HG03469 (cell line): ENCODE measurements at regions not wholly inside any gene's neighbourhood (a gene's known extent, or its start where the extent isn't known, plus 50 kb on each side); places are given as distances from the start of the nearest gene placed in this dataset.
"Not testable (repeated sequence)": the region's sequence is repeated elsewhere in the genome, so short reads cannot be mapped to it uniquely, and the experiment has no call there.

Source experiments
- ATAC-seq: cut with Tn5 transposase; IDR thresholded peaks from one replicate; pipeline ENCODE4 v1.9.1; 2021; ENCODE audit warnings: mild to moderate bottlenecking, moderate library complexity, moderate number of reproducible peaks; ENCODE audit not compliant: unreplicated experiment

DNA sequence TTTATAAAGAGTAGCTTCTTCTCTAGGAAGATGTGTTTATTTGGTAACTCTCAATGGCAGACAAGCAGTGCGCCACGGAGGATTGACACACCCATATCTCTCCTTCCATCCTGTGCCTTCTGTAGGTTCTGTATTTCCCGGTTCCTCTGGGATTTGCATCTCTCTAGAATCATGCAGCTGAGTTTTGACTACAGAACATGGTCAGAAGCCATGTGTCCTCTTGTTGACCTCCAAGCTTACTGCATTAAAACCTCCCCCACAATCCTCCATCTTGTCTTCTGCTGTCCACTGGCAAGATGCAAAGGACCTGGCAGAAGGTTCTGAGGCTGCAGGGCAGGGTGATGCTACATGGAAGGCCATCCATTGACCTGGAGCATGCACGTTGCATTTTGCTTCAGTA lies 482.0 kb downstream of the DMRT2 start:
- ATAC-seq, result no peak

DNA sequence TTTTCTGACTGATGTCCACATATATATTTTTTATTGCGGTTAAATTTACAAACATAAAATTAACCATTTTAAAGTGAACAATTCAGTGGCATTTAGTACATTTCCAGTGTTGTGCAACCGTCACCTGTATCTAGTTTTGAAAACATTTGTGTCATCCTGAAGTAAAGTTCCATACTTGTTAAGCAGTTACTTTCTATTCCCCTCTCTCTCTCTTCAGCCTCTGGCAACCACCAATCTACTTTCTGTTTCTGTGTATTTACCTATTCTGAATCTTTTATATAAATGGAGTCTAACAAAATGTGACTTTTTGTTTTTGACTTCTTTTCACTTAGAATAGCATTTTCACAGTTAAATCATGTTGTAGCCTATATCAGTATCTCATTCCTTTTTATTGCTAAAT lies 480.1 kb upstream of the SMARCA2 start:
- ATAC-seq, result no peak

- ATAC-seq, result no peak
These were observed 479.5 kb upstream of the SMARCA2 start for GRCh38 chr9:1535599-1535998.

DNA sequence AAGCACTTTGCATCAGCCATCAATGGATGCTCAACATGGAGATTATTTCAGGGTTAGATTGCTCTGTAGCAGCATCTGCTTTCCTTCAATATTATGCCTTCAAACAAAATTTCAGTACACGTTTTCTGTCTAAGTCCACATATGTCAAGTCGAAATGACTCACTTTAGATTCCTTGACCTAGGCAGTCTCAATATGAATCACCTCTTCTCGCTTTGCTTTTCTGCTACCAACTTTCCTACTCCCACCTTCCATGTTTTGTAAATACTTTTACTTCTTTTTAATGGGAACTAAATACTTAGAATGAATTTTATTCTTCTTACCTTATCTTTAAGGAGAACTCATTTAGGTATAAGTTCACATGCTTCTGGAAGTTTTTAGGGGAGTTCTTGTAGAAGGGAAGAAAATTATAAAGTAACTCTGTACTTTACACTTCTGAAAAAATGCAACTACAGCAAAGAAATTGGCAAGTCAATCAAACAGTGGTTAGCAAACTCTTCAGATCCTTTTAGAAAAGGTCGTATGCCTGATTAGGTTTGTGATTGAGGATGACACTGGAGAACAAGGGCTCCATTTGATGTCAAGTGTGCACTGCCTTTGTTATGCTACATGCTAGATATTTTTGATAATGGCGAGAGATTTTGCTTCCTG lies 478.5 kb upstream of the SMARCA2 start:
- peak; percentile 72 for ATAC-seq

GRCh38 chr9:1538301-1538700 lies 476.8 kb upstream of the SMARCA2 start:
- ATAC-seq, result no peak

DNA sequence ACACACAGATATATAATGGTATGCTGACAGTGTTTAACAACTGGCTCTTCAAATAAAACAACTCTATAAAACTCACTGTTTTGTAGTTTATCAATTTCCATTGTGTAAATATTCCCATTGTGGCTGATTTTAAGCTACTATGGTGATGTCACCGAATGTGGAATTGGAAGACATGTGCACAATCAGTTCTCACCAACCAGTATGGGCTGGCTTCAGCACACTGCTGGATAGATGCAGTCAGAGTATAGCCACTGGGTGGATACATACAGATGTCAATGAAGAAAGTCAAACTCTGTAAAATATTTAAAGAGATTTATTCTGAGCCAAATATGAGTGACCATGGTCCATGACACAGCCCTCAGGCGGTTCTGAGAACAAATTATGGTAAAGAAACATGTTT lies 475.9 kb upstream of the SMARCA2 start:
- no peak for ATAC-seq

DNA sequence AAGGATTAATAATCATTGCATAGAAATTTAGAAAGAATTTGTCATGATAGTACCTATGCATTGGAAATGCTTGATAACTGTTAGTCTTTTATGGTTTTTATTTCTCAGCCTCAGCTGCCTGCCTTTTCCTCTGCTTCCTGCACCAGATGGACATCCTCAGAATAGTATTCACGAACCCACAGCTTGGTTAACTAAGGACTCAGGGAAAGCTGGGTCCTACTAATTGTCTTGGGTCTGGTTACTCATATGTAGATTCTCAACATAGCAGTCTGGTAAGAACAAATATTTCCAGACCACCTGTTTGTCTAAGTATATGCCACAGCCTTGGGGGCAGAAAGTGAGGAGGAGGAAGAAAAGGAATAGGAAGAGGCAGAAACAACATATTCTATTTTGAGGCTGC lies 464.5 kb upstream of the SMARCA2 start:
- no peak for ATAC-seq

DNA sequence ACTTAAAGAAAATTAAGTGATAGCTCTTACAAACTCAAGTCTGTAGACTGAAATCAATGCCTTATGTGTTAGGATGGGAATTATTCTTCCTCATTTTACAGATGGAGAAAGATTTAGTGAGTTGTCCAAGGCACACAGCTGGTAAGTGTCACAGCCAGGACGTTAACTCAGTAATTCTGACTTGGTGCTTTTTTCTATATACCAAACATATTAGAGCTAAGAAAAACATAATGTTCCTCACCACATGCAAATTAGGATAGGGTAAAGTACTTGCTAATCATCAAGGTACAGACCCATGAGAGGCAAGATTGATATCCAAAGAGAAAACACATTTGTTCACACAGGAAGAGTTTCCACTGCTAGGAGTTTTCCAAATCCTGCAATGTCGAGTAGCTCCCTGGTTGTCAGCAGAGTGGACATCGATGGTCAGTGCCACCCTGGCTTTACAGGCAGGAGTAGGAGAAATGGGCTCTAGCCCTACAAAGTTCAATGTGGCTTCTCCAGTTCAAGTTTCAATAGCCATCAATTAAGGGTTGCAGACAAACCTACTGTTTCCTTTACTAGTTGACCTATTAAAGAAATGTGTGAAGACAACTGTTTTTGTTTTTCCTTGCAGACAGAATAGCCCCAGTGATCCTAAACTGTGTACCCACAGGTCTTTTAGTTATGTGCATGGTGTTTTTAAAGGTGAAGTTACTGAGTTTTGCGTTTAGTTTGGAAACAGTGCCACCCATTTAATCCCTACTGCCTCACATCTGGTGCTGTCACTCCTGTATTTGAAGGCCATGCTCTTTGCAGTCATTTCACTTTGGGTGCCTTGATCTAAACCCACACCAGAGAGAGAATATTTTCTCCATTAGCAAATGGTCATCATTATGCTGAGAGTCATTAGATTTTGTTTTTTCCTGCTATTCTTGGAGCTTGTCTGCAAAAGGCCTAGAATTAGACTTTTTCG lies 460.8 kb upstream of the SMARCA2 start:
- no peak for ATAC-seq

DNA sequence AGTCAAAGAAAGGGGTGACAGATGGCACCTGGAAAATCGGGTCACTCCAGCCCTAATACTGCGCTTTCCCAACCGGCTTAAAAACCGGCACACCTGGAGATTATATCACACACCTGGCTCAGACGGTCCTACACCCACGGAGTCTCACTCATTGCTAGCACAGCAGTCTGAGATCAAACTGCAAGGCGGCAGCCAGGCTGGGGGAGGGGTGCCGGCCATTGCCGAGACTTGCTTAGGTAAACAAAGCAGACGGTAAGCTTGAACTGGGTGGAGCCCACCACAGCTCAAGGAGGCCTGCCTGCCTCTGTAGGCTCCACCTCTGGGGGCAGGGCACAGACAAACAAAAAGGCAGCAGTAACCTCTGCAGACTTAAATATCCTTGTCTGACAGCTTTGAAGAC lies 456.5 kb upstream of the SMARCA2 start:
- ATAC-seq, result not testable (repeated sequence)

GRCh38 chr9:1575939-1576338 lies 439.2 kb upstream of the SMARCA2 start:
- no peak for ATAC-seq

DNA sequence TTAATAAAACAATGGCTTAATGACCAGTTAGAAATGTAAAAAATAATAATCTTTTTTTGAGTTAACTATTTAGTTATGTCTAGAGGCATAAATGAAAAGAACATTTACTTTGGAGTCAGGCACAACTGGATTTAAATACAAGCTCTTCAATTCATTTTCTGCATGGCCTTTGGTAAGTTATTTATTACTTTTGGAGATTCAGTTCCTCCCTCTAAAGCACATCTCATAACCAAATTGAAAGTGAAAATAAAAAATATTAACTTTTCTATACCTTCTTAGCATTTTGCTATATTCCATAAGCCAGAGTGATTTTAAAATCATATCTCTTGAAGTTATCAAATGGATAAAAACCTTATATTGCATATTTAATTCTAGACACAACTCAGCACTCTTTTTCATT lies 434.9 kb upstream of the SMARCA2 start:
- no peak for ATAC-seq

- no peak for ATAC-seq
These were observed 433.2 kb upstream of the SMARCA2 start for GRCh38 chr9:1581926-1582325.

- ATAC-seq, result no peak
These were observed 423.8 kb upstream of the SMARCA2 start for GRCh38 chr9:1591310-1591709.

DNA sequence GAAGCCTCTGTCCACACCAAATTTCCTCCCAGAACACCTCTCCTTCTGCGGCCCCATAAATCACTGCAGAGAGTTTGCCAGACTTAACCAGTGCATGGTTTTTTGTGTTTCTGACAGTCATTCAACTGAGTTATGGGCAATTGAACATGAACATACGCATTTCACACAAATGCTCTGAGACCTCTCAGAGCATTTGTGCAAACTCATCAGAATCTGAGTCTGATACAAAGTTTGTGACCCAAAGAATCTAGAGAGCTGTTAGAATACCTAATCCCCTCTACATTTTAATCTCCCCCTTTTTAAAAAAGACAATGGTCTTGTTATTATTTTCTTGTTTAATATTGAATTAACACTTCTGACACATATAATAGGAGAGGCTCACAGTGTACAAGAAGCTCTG lies 416.9 kb upstream of the SMARCA2 start:
- ATAC-seq, result no peak

GRCh38 chr9:1599961-1600360 lies 415.2 kb upstream of the SMARCA2 start:
- ATAC-seq, result no peak

DNA sequence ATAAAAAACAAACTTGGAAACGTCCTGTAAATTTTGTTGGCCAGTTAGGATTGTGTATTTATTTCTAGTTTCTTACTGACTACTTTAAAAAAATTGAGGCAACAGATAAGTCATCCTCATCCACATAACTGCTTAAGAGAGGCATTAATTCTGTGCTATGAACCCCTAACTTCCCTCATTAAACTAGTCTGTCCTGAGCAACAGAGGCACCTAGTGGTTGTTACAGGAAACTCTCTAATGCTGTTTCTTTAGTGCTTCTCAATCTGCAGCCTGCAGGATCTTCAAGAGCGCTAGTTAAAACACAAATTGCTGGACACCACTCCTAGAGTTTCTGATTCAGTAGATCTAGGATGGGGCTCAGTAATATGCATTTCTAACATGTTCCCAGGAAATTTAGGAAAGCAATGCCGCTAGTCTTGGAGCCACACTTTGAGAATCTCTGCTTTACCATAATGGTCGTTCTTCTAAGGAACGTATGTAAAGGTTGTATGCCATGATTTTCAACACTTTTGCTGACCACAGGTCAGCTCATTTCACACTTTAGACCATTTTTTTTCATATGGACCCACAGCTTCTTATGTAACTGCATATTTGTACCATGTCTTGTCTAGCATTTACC lies 410.1 kb upstream of the SMARCA2 start:
- ATAC-seq, result peak; percentile 71

GRCh38 chr9:1606253-1606652 lies 408.9 kb upstream of the SMARCA2 start:
- ATAC-seq, result no peak

DNA sequence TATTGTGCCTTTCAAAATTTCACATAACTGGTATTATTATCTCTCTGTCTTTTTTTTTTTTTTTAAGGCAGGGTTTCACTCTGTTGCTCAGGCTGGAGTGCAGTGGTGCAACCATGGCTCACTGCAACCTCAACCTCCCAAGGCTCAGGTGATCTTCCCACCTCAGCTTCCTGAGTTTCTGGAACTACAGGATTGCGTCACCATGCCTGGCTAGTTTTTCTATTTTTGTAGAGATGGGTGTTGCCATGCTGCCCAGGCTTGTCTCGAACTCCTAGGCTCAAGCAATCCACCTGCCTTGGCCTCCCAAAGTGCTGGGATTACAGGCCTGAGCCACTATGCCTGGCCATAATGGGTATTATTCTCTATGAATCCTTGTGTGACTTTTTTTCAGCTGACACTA lies 402.3 kb upstream of the SMARCA2 start:
- no peak for ATAC-seq

GRCh38 chr9:1617419-1617818 lies 397.7 kb upstream of the SMARCA2 start:
- ATAC-seq, result no peak

DNA sequence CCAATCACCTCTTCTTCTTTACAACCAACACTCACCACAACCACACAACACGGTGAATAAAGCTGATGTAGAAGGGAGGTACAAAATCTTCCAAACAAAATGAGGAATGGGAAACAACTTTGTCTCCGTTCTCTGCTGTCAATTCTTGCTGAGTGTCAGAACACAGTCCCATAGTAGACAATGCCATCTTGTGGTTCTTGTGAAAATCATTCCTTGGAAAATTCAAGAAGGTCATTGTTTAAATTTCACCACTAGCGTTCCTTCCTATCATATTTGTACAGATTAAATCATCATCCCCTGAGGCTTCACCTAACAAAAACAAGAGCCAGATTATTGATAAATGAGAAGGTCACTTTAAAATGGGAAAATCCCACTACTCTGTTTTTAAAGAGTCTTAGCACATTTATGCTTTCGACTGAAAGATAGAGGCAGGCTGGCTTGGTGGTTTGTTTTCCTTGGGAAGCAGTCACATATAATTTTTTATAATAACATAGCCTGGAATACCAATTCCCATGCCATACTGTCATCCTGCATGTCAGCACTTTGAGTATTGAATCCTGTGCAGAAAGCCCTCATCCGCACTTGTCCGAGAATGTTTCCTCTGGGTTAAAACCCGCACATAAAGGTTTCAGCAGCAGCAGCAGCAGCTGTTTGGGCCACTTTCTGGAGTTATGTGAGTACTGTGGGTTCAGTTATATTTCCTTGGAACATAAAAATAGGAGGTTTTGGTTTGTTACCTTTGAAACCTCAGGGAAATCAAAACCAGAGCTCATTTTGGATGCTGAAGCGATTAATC lies 395.0 kb upstream of the SMARCA2 start:
- ATAC-seq, result no peak

DNA sequence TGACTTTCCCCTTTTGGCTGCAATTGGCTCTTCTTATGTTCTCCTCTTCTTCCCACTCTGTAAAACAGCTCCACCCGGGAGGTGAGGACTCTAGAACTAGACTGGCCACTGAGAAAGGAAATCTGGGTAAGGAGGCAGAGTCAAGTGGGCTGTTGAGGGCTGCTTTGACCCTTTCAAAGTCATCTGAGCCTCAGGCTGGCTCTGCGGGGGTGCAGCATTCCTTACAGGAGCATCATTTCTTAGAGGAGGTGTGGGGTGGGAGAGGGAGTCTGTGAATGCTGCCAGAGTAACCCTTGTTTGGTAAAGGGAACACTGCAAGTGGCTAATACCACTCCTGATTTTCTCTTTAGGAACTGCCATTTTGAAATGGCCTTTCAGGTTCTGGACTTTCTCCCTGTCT lies 377.7 kb upstream of the SMARCA2 start:
- ATAC-seq, result no peak
